K562 (cell line): ENCODE measurements at regions not wholly inside any gene's neighbourhood (a gene's known extent, or its start where the extent isn't known, plus 50 kb on each side); places are given as distances from the start of the nearest gene placed in this dataset.

Source experiments
- ATAC-seq: fragments of 200-7000 bp; cut with Tn5 transposase; 3 replicates; pipeline ENCODE4 v1.9.1; 2020; ENCODE audit warnings: moderate library complexity
- BruUV-seq: library from RNA; stranded (reverse); fragments of 400-500 nt; replicated peaks from 2 replicates; lab custom pipeline; 2021; lab: Mats Ljungman, UMichigan
- CTCF ChIA-PET: fragments of 300-600 bp; formaldehyde crosslinking; extraction: SDS; loops from one replicate; lab custom pipeline; 2021; ENCODE audit warnings: low intra/inter-chr PET ratio; lab: Yijun Ruan, JAX
- POLR2A ChIA-PET: fragments of 300-600, 350-650 bp; sonication (Branson Sonifier 250); formaldehyde crosslinking; extraction: SDS; loops from one replicate; lab custom pipeline; 2021; ENCODE audit warnings: antibody characterized with exemption, inconsistent platforms; lab: Yijun Ruan, JAX
- DNase-seq, 4 experiments: peaks; one replicate each; pipeline versions ENCODE4 v3.0.0 to v3.0.0-alpha.2; 2011 to 2018; ENCODE audit warnings: low spot score in 3 of 4, mixed read lengths in 3 of 4; ENCODE audit errors: extremely low read depth in 1 of 4
- FAIRE-seq: peaks from 2 replicates; lab custom pipeline; 2011; peaks lifted over from hg19 to GRCh38; lab: Jason Lieb, UNC
- H2AFZ ChIP-seq: 2 replicates; pipeline ENCODE4 v1.6.0; 2011; ENCODE audit warnings: low read depth, low read length, control low read depth, inconsistent platforms
- H3K27ac ChIP-seq: fragments of 200-600 bp; 3 replicates; pipeline ENCODE4 v1.8.0; 2011; ENCODE audit warnings: low read depth, mild to moderate bottlenecking, control low read depth, inconsistent platforms, low read length, moderate library complexity, mixed read lengths; ENCODE audit errors: extremely low read depth
- H3K27me3 ChIP-seq, 2 experiments: fragments of 300-600 bp in 1 of 2; 2 replicates in 1 of 2; 3 replicates in 1 of 2; pipeline versions ENCODE4 v1.6.0 to v1.8.0; 2011; ENCODE audit warnings: inconsistent platforms in 2 of 2, low read length in 2 of 2, mild to moderate bottlenecking in 1 of 2, mixed read lengths in 1 of 2, moderate library complexity in 1 of 2; ENCODE audit not compliant: control insufficient read depth in 2 of 2, insufficient read depth in 2 of 2
- H3K36me3 ChIP-seq: fragments of 300-600 bp; 3 replicates; pipeline ENCODE4 v1.8.0; 2011; ENCODE audit warnings: mild to moderate bottlenecking, low read length, inconsistent platforms; ENCODE audit not compliant: control insufficient read depth, insufficient read depth
- H3K4me1 ChIP-seq, 2 experiments: fragments of 200-600 bp in 1 of 2; replicated peaks in 1 of 2; 2 replicates in 1 of 2; 3 replicates in 1 of 2; pipeline versions ENCODE4 v1.5.1 to v1.8.0; 2011; ENCODE audit warnings: inconsistent platforms in 2 of 2, low read length in 2 of 2, mild to moderate bottlenecking in 1 of 2, mixed read lengths in 1 of 2, moderate library complexity in 1 of 2; ENCODE audit not compliant: control insufficient read depth in 2 of 2, insufficient read depth in 2 of 2
- H3K4me2 ChIP-seq: 2 replicates; pipeline ENCODE4 v1.6.1; 2011; ENCODE audit warnings: low read length, control low read depth, inconsistent platforms, mixed read lengths; ENCODE audit not compliant: insufficient read depth
- H3K4me3 ChIP-seq: fragments of 200-600 bp; sonication (generic), shearing (Covaris generic); 2 replicates; pipeline ENCODE4 v1.5.1; 2016; ENCODE audit warnings: control low read depth, inconsistent platforms
- H3K79me2 ChIP-seq: fragments of 200-600 bp; 3 replicates; pipeline ENCODE4 v1.8.0; 2011; ENCODE audit warnings: low read length, inconsistent platforms; ENCODE audit not compliant: control insufficient read depth, insufficient read depth
- H3K9ac ChIP-seq, 2 experiments: 2 replicates each; pipeline versions ENCODE4 v1.6.0 to v1.6.1; 2011; ENCODE audit warnings: low read depth in 2 of 2, low read length in 2 of 2, control low read depth in 1 of 2, inconsistent platforms in 1 of 2, mild to moderate bottlenecking in 1 of 2, mixed read lengths in 1 of 2; ENCODE audit not compliant: insufficient read depth in 1 of 2
- H3K9me1 ChIP-seq: one replicate; pipeline ENCODE4 v1.6.0; 2011; ENCODE audit warnings: inconsistent platforms, mild to moderate bottlenecking, low read length, moderate library complexity; ENCODE audit not compliant: control insufficient read depth, insufficient read depth
- H3K9me3 ChIP-seq: replicated peaks from 2 replicates; pipeline ENCODE4 v1.5.1; 2011; ENCODE audit warnings: low read depth, low read length, inconsistent platforms; ENCODE audit not compliant: control insufficient read depth, insufficient read depth
- H4K20me1 ChIP-seq: replicated peaks from 2 replicates; pipeline ENCODE4 v1.6.1; 2011; ENCODE audit warnings: low read length, inconsistent platforms, mixed read lengths; ENCODE audit not compliant: control insufficient read depth, insufficient read depth
- CHD2 ChIP-seq: IDR thresholded peaks from 2 replicates; pipeline ENCODE4 v1.6.1; 2011; ENCODE audit warnings: low read depth, low read length
- CSDE1 ChIP-seq, 2 experiments: fragments of 450-650 bp; IDR thresholded peaks; 2 replicates each; pipeline ENCODE4 v1.6.1; 2016; ENCODE audit warnings: mild to moderate bottlenecking in 1 of 2
- EZH2 ChIP-seq: IDR thresholded peaks from 2 replicates; pipeline ENCODE4 v1.6.1; 2012; ENCODE audit warnings: low read depth, mild to moderate bottlenecking, inconsistent platforms, low read length, borderline replicate concordance
- FOS ChIP-seq: IDR thresholded peaks from 3 replicates; pipeline ENCODE4 v1.6.1; 2011; ENCODE audit not compliant: insufficient read length; ENCODE audit errors: extremely low read depth
- GTF2F1 ChIP-seq: IDR thresholded peaks from 2 replicates; pipeline ENCODE4 v1.6.1; 2011; ENCODE audit warnings: low read depth, low read length, improper control_type of control experiment
- SMARCE1 ChIP-seq: fragments of 450-650 bp; IDR thresholded peaks from 2 replicates; pipeline ENCODE4 v1.7.1; 2016; ENCODE audit warnings: mild to moderate bottlenecking
- STAG1 ChIP-seq: sonication (generic); formaldehyde crosslinking; IDR thresholded peaks from 2 replicates; pipeline ENCODE4 v1.5.0; 2020; ENCODE audit warnings: missing genetic modification reagents, borderline replicate concordance
- TBL1XR1 ChIP-seq, 2 experiments: IDR thresholded peaks; 2 replicates each; pipeline ENCODE4 v1.6.1; 2012; ENCODE audit warnings: improper control_type of control experiment in 2 of 2, low read length in 2 of 2, mild to moderate bottlenecking in 1 of 2
- TEAD2 ChIP-seq: fragments of 450-650 bp; IDR thresholded peaks from 2 replicates; pipeline ENCODE4 v1.6.1; 2016; ENCODE audit warnings: missing genetic modification characterization, control low read depth, missing compliant biosample characterization
- TGIF2 ChIP-seq: sonication (generic); formaldehyde crosslinking; IDR thresholded peaks from 2 replicates; pipeline ENCODE4 v1.8.1; 2022; ENCODE audit warnings: mild to moderate bottlenecking, missing genetic modification reagents, moderate library complexity
- USF2 ChIP-seq: sonication (generic); formaldehyde crosslinking; IDR thresholded peaks from 2 replicates; pipeline ENCODE4 v1.5.0; 2020; ENCODE audit warnings: missing genetic modification reagents
- ZNF133 ChIP-seq: fragments of 250-450 bp; sonication (Bioruptor Pico); IDR thresholded peaks from 2 replicates; pipeline ENCODE4 v1.4.0; 2020; ENCODE audit warnings: mild to moderate bottlenecking
- ZNF507 ChIP-seq: conservative IDR thresholded peaks from 2 replicates; pipeline ENCODE4 v1.6.1; 2017; ENCODE audit warnings: missing genetic modification characterization, missing compliant biosample characterization
- WGBS: fragments of 100-300 bp; shearing (Covaris generic); methylation state at CpG from one replicate; pipeline ENCODE4 v1.1.6; 2016; ENCODE audit warnings: low coverage, mixed read lengths; ENCODE audit not compliant: insufficient coverage; ENCODE audit errors: missing lambda C conversion rate; 5-methylcytosine and 5-hydroxymethylcytosine counted together
- in situ Hi-C: fragments of 300-500 bp; cut with MboI; formaldehyde crosslinking; loops from 4 replicates; pipeline ENCODE4 v1.15.0; 2018; ENCODE audit warnings: inconsistent platforms, mixed read lengths
- intact Hi-C: fragments of 100-400 bp; cut with micrococcal nuclease; formaldehyde crosslinking; loops from 2 replicates; pipeline ENCODE4 v1.14.2; 2022

DNA sequence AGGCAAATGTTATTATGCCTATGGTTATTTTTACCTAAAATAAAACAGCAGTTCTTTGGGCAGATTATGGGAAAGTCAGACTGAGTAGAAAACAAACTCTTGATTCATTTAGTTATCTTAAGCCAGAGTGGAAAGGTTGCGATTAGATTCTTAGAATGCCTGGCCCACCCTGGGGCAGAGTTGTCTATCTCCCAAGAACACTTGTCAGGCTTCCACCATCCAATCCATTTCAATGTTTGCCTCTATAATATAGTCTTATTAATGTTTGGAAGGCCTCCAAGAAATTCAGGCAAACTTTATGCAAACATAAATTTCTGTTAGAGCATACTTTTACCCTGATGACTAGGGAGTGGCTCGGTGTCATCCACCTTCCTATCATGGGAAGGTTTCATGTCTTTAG is 207.0 kb downstream of the SLITRK6 start (continued):
- no peak for TF ChIP-seq STAG1
- TF ChIP-seq GTF2F1, result no peak
- TF ChIP-seq ZNF507 (tag), result no peak
- no peak for TF ChIP-seq SMARCE1
- no peak for TF ChIP-seq FOS
- no peak for TF ChIP-seq CHD2
- no peak for TF ChIP-seq CSDE1 (IDR thresholded peaks at IDR 0.05)

DNA sequence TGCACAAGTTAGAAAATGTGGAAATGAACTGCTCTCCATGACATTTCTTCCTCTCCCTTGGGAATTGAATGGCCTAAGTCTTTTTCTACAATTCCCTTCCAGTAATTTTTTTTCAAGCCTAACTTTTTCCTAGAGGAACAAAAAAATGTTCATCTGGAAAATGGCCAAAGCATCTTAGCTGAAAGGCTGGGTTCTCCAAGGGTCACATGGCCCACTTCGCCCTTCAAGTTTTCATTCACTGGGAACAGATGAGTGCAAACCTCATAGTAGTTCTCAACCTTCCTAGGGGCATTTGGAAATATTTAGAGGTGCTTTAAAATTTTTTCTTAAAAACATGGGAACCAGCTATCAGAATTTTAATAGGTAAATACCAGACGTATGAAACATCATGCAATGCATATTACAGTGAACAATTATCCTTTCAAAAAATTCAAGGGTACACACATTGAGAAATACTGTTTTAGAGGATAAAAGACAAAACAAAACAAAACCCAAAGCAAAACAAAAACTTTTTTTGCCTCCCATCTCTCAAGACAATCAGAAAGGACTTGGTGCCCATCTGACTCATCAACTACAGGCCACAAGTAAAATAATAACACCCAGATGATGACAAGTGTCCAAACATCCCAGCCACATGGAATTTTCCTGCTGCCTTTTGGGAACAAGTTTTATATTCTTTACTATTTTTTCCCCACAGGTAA is 208.8 kb downstream of the SLITRK6 start:
- ATAC-seq (no peak), FAIRE-seq (no peak), DNase-seq (no peak)
- POLR2A ChIA-PET, result no interaction called here
- BruUV-seq, result no TSS peak
- H3K79me2 ChIP-seq, result no peaks in the 10 kb centered on the region
- no peaks in the 10 kb centered on the region for H3K9me3 ChIP-seq
- H3K4me3 ChIP-seq, result no peak overlapping the region
- no peak overlapping the region for H3K9ac ChIP-seq
- intact Hi-C loops (no loop called here), in situ Hi-C loops (no loop called here)
- CTCF ChIA-PET, result no interaction called here
- H2AFZ ChIP-seq, result no peak overlapping the region
- WGBS, result 0% methylated on average over 2 of the region's 2 CpGs
- no peaks in the 10 kb centered on the region for H4K20me1 ChIP-seq
- no peaks in the 10 kb centered on the region for H3K4me1 ChIP-seq
- H3K27ac ChIP-seq, result no peak overlapping the region
- H3K4me2 ChIP-seq, result no peak overlapping the region
- no peaks in the 10 kb centered on the region for H3K27me3 ChIP-seq
- H3K9me1 ChIP-seq, result no peaks in the 10 kb centered on the region
- H3K36me3 ChIP-seq, result no peaks in the 10 kb centered on the region
- TF ChIP-seq TBL1XR1 (IDR thresholded peaks at IDR 0.05; ENCODE audit: low read length in 2 of 2) (no peak), TEAD2 (tag) (no peak), EZH2 (no peak), ZNF133 (CRISPR knock-in tag) (no peak), TGIF2 (CRISPR knock-in tag) (no peak), USF2 (CRISPR knock-in tag) (no peak)
